GM18511 (cell line): ENCODE measurements at regions not wholly inside any gene's neighbourhood (a gene's known extent, or its start where the extent isn't known, plus 50 kb on each side); places are given as distances from the start of the nearest gene placed in this dataset.
"Not testable (repeated sequence)": the region's sequence is repeated elsewhere in the genome, so short reads cannot be mapped to it uniquely, and the experiment has no call there.

Experiments
- ATAC-seq: cut with Tn5 transposase; IDR thresholded peaks from one replicate; pipeline ENCODE4 v1.9.1; 2021; ENCODE audit warnings: mild to moderate bottlenecking, moderate library complexity; ENCODE audit not compliant: unreplicated experiment

GRCh38 chr12:114858388-114859146 is 174.6 kb upstream of the TBX3 start:
- ATAC-seq: no peak

GRCh38 chr12:114855678-114856077 is 171.7 kb upstream of the TBX3 start:
- no peak for ATAC-seq

DNA sequence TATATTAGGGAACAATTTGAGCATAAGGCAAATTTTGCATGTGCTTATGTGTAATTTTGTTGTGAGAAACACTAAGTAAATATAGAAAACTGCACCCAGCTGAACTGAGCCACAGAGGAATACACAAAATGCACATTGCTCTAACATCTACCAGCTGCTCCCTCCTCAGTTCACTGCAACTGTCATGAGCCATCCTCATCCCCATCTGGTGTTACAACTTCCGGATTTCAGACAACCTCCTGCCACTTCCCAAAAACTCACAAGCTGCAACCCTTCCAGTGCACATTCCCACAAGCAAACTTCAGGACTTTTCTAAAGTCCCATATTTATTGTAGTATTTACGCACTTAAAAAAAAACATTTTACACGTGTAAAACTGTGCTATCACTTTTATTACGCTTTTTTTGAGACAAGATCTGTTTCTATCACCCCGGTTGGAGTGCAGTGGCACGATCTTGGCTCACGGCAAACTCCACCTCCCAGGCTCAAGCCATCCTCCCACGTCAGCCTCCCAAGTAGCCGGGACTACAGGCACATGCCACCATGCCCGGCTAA is 169.1 kb upstream of the TBX3 start:
- ATAC-seq: no peak

GRCh38 chr12:114851981-114852380 is 168.0 kb upstream of the TBX3 start:
- ATAC-seq: no peak

DNA sequence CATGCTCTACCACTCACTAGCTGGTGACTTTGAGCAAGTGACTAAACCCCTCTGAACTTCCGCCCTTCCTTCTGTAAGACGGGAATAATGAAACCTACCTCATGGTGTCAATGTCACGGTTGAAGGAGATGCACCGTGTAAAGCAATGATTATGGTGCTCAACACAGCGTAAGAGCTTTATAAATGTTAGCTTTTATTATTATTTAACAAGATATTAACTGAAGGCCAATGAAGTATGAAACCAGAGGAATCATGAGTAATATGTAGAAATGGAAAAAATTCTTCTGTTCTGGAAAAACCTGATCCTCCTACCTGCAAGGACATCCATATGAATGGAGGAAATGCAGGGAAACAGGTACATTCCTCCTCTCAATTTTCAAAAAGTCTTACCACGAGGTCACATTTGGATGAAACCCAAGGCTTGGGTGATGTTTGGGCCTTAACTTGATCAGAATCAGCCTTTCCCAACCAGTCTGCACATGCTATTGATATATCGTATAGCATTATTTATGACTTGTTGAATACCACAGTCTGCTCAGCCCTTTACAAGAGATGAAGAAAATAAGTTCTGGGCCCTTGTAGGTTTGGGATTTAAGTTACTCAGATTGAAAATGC is 166.8 kb upstream of the TBX3 start:
- ATAC-seq: no peak

DNA sequence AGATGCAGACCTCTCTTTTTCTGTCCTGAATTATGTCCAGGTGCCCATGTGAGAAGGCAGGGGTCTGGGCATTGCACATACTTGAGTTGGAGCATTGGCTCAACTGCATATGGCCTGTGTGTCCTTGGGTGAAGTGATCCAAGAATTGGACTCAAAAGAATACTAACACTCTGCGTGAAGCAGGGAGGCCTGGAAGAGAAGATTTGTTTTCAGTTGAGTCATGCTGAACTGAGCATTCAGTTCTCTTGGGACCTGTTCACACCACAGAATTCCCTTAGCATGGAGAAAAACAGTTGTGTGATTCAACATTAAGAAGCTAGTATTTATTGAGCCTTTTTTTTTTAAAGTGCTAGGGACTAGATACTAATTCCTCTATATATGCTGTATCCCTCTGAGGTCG is 164.7 kb upstream of the TBX3 start:
- ATAC-seq: no peak

DNA sequence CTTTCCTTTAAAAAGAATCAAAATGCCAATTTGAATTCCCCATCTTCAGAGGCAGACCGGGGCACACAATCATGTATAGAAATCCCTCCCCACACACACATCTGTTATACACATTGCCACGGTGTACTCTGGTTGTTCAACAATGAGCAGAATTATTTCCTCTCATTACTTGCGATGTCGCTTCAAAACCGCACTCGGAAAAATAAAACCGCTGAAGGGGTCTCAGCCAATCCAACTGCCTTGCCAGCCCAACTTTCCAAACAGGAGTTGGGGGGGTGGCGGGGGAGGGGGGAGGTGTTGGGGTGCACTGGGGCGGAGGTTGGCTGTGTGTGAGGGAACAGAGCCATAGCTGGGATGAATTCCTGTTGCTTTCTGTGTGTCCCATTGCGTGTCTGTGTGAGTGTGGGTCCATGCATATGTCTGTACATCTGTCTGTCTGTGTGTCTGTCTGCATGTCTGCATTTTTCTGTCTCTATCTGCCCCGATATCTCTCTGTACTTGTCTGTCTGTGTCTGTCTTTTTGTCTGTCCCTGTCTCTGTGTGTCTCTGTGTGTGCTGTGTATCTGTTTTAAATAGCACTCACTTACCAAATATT is 163.6 kb upstream of the TBX3 start:
- no peak for ATAC-seq

- ATAC-seq: no peak
These were observed 162.8 kb upstream of the TBX3 start for GRCh38 chr12:114846771-114847170.

- ATAC-seq: no peak
These were observed 157.7 kb upstream of the TBX3 start for GRCh38 chr12:114841557-114842251.

- no peak for ATAC-seq
These were observed 154.5 kb upstream of the TBX3 start for GRCh38 chr12:114838480-114838879.

- no peak for ATAC-seq
These were observed 152.6 kb upstream of the TBX3 start for GRCh38 chr12:114836609-114837008.

GRCh38 chr12:114835031-114835430 is 151.1 kb upstream of the TBX3 start:
- no peak for ATAC-seq

DNA sequence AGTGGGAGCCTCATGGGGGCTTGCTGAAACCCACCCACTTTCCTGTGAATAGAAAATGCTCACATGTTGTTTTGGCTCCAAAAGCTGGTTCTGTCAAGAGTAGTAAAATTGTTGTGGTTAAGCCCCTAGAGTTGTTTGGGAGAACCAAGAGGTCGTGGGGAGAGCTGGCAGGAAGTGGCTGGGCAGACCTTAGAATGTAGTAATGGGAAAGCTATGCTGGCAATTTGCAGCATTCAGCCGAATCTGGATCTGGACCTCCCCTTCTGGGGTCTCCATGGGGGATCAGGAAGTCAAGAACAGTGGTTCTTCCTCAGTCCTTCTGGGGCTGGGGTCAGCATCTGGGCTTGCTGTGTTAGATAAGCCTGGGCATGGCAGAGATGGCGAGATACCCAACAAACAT is 150.6 kb upstream of the TBX3 start:
- ATAC-seq: no peak

GRCh38 chr12:114829833-114830232 is 145.9 kb upstream of the TBX3 start:
- no peak for ATAC-seq

DNA sequence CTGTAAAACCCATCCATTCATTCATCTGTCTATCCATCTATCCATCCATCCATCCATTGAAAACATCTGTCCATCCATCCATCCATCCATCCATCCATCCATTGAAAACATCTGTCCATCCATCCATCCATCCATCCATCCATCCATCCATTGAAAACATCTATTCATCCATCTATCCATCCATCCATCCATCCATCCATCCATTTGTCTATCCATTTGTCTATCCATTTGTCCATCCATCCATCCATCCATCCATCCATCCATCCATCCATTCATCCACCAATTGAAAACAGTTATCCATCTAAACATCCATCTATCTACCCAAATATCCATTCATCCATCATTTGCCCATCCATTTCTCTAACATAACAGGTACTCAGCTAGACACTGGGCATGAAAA is 145.3 kb upstream of the TBX3 start:
- ATAC-seq: not testable (repeated sequence)

- no peak for ATAC-seq
These were observed 143.5 kb upstream of the TBX3 start for GRCh38 chr12:114827461-114827860.

- no peak for ATAC-seq
These were observed 142.3 kb upstream of the TBX3 start for GRCh38 chr12:114826244-114826643.

DNA sequence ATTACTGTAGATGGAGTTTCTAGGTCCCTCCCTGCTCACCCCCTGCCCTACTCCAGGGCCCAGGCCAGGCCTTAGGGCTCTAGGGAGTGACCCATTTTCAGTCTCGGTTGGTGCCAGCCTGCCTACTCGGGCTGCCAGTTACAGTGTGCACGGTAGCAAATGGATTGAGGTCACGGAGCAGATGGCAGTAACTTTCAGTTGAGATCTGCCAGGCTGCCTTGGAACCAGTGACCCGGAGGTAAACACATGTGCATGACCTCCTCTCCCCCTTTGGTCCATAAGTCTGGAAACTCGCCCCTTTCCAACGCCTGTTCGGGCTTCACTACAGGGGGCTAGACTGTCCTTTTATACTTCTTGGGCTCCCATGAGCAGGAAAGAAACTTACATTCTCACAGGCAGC is 139.7 kb upstream of the TBX3 start:
- ATAC-seq: no peak

DNA sequence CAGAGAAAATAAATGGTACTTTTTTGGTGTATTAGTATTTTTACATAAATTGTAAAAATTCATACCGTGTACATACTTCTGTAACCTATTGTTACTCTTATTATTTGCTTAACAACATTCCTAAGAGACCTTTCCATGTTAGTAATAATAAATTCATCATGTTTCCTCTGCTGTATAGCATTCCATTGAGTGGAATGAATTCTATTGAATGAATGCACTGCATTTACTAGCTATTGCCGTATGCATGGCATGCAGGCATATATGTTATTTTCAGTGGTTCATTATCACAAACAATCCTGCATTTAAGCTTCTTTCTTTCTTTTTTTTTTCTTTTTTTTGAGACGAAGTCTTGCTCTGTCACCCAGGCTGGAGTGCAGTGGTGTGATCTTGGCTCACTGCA is 137.6 kb upstream of the TBX3 start:
- no peak for ATAC-seq

- ATAC-seq: no peak
These were observed 136.8 kb upstream of the TBX3 start for GRCh38 chr12:114820796-114821195.
